WERI-Rb-1 (cell line): ENCODE measurements at regions not wholly inside any gene's neighbourhood (a gene's known extent, or its start where the extent isn't known, plus 50 kb on each side); places are given as distances from the start of the nearest gene placed in this dataset.

Source experiments
- DNase-seq: peaks from one replicate; pipeline ENCODE4 v3.0.0-alpha.2; 2020
- H3K27ac ChIP-seq: fragments of 250-450 bp; sonication (Bioruptor Pico); 2 replicates; pipeline ENCODE4 v1.5.1; 2020; ENCODE audit warnings: mild to moderate bottlenecking, moderate library complexity
- H3K27me3 ChIP-seq: fragments of 250-450 bp; sonication (Bioruptor Pico); 2 replicates; pipeline ENCODE4 v1.5.1; 2021; ENCODE audit warnings: mild to moderate bottlenecking, low read depth, moderate library complexity; ENCODE audit not compliant: insufficient read depth, severe bottlenecking
- H3K36me3 ChIP-seq: fragments of 250-450 bp; sonication (Bioruptor Pico); 2 replicates; pipeline ENCODE4 v1.5.1; 2020; ENCODE audit warnings: mild to moderate bottlenecking, moderate library complexity
- H3K4me3 ChIP-seq: 2 replicates; pipeline ENCODE4 v1.5.1; 2011; ENCODE audit warnings: low read depth, mild to moderate bottlenecking, control low read depth, low read length
- H3K9me3 ChIP-seq: fragments of 250-450 bp; sonication (Bioruptor Pico); 2 replicates; pipeline ENCODE4 v1.5.1; 2021; ENCODE audit warnings: mild to moderate bottlenecking, moderate library complexity; ENCODE audit not compliant: severe bottlenecking
- CTCF ChIP-seq: IDR thresholded peaks from 2 replicates; pipeline ENCODE4 v1.5.1; 2011; ENCODE audit warnings: low read depth, mild to moderate bottlenecking, control low read depth, inconsistent platforms, low read length

GRCh38 chr7:108723381-108723814, 153.7 kb downstream of the DNAJB9 start:
- Histone ChIP-seq H3K36me3 (no peaks in the 10 kb centered on the region), H3K27me3 (no peaks in the 10 kb centered on the region), H3K27ac (no peak overlapping the region), H3K9me3 (no peaks in the 10 kb centered on the region), H3K4me3 (no peak overlapping the region)
- TF ChIP-seq CTCF: no peak
- no peak for DNase-seq

- Histone ChIP-seq H3K36me3 (no peaks in the 10 kb centered on the region), H3K4me3 (no peak overlapping the region), H3K9me3 (no peaks in the 10 kb centered on the region), H3K27me3 (no peaks in the 10 kb centered on the region), H3K27ac (no peak overlapping the region)
- DNase-seq: no peak
- TF ChIP-seq CTCF: no peak
Measured at GRCh38 chr7:108724251-108725100, 154.8 kb downstream of the DNAJB9 start.

- Histone ChIP-seq H3K9me3 (no peaks in the 10 kb centered on the region), H3K27me3 (no peaks in the 10 kb centered on the region), H3K36me3 (no peaks in the 10 kb centered on the region), H3K4me3 (no peak overlapping the region), H3K27ac (no peak overlapping the region)
- no peak for TF ChIP-seq CTCF
- no peak for DNase-seq
Measured at GRCh38 chr7:108735814-108736213, 166.1 kb downstream of the DNAJB9 start.

GRCh38 chr7:108736221-108736891, 166.7 kb downstream of the DNAJB9 start:
- H3K9me3 ChIP-seq: no peaks in the 10 kb centered on the region
- no peak for TF ChIP-seq CTCF
- DNase-seq: no peak
- H3K36me3 ChIP-seq: no peaks in the 10 kb centered on the region
- no peak overlapping the region for H3K27ac ChIP-seq
- H3K27me3 ChIP-seq: no peaks in the 10 kb centered on the region
- H3K4me3 ChIP-seq: no peak overlapping the region

DNA sequence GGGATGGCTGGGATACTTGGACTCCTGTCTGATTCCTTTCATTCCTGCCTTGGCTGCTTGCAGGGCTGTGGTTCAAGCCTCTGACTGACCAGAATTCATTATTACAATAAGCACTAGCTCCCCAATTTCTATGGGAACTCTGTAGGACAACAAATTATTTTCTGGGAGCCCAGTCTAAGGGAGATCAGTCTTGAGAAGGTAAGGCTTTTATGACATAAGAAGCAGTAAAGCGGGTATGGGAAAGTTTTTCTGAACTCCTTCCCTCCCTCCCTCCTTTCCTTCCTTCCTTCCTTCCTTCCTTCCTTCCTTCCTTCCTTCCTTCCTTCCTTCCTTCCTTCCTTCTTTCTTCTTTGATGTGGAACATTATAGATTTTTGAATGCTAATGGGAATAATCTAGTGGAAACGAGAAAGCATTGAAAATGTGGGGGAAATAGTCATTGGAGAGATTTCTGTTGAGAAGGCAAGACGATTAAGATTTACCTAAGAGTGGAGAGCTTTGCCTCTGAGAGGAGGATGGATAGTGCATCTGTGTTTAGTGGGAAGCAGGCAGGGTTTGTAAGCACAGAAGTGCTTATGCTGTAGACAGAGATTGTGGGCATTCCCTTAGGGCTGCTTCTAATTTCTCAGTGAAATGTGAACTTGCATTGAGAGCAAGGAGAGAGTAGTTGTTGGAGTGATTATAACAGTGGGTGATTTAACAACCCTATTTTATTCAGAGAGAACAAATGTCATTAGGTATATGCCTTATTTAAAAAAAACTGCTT, 201.5 kb downstream of the DNAJB9 start:
- H3K4me3 ChIP-seq: no peak overlapping the region
- no peak for TF ChIP-seq CTCF
- H3K27me3 ChIP-seq: no peaks in the 10 kb centered on the region
- H3K9me3 ChIP-seq: no peaks in the 10 kb centered on the region
- DNase-seq: no peak
- no peak overlapping the region for H3K27ac ChIP-seq
- H3K36me3 ChIP-seq: no peaks in the 10 kb centered on the region
